Prostate gland (tissue), 2 donors: ENCODE measurements at regions not wholly inside any gene's neighbourhood (a gene's known extent, or its start where the extent isn't known, plus 50 kb on each side); places are given as distances from the start of the nearest gene placed in this dataset.
A peak's percentile ranks its signal among the peaks of the same experiment; 100 is the strongest.

Experiments
- CTCF ChIP-seq, 4 experiments: fragments of 200-600 bp in 2 of 4; fragments of 450-650 bp in 2 of 4; sonication (generic) in 2 of 4; IDR thresholded peaks; 1 replicate in 3 of 4; 2 replicates in 1 of 4; pipeline ENCODE4 v1.5.1; 2016 to 2019; ENCODE audit warnings: antibody characterized with exemption in 4 of 4, mild to moderate bottlenecking in 2 of 4, moderate library complexity in 2 of 4
- POLR2AphosphoS5 ChIP-seq: sonication (generic); formaldehyde crosslinking; IDR thresholded peaks from one replicate; pipeline ENCODE4 v1.6.1; 2017; ENCODE audit warnings: antibody characterized with exemption

GRCh38 chr10:60490013-60490412, 100.3 kb upstream of the ANK3 start:
- TF ChIP-seq POLR2AphosphoS5 (peak; percentile 32), CTCF (IDR thresholded peaks at IDR 0.05) (no peak)
